ENCODE measurements at regions not wholly inside any gene's neighbourhood (a gene's known extent, or its start where the extent isn't known, plus 50 kb on each side); places are given as distances from the start of the nearest gene placed in this dataset.
A peak's percentile ranks its signal among the peaks of the same experiment; 100 is the strongest.

DNA sequence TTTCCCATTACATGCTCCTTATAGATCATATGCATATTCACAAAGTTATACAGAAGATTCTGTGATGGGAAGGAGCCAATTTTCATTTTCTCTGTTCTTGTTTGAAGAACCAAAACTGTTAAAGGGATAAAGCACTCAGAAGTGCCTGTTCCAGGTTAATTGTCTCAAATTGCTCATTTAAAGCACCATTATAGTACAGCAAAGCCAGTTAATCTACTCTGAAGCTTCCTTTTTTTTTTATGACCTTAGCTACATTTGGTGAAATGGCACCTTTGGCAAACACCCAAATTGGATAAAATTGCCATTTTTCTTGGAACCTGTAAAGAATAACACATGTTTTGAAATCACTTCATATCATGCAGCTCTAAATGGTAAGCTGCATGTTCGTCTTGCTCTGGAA lies 1092.3 kb downstream of the BCL11A start:
- H3K4me1 ChIP-seq (ENCODE audit: control insufficient read depth, low read depth, low read length): no peaks in the 10 kb centered on the region
- H2BK120ac ChIP-seq (ENCODE audit: low read depth, low read length): no peak overlapping the region
- H3K27ac ChIP-seq (ENCODE audit: low read depth, low read length): no peak overlapping the region
- H3K4me3 ChIP-seq (ENCODE audit: low read length): no peak overlapping the region
- no peaks in the 10 kb centered on the region for H3K79me1 ChIP-seq (ENCODE audit: low read length)
- no peaks in the 10 kb centered on the region for H3K79me2 ChIP-seq (ENCODE audit: control insufficient read depth, insufficient read depth, low read length)
- no CpG with 5 or more reads among the region's 1 CpG for WGBS (ENCODE audit: extremely low coverage, insufficient coverage, low lambda C conversion rate)
- H3K4ac ChIP-seq (ENCODE audit: low read depth, low read length): no peak overlapping the region
- H4K5ac ChIP-seq (ENCODE audit: low read length): no peak overlapping the region
- no peak overlapping the region for H2AK5ac ChIP-seq (ENCODE audit: low read length)
- H3K4me2 ChIP-seq (ENCODE audit: low read length): no peak overlapping the region
- no peaks in the 10 kb centered on the region for H3K27me3 ChIP-seq (ENCODE audit: insufficient read depth, low read length, poor library complexity)
- no peak for DNase-seq
- no peak overlapping the region for H3K56ac ChIP-seq (ENCODE audit: low read length)
- H3K36me3 ChIP-seq (ENCODE audit: control insufficient read depth, insufficient read depth, low read length): no peaks in the 10 kb centered on the region
- H2BK15ac ChIP-seq (replicated peaks; ENCODE audit: low read depth): no peak overlapping the region
- no peak overlapping the region for H3K23ac ChIP-seq (ENCODE audit: low read length)
- no peak overlapping the region for H4K8ac ChIP-seq (ENCODE audit: low read depth, low read length)
- no peak overlapping the region for H3K18ac ChIP-seq (ENCODE audit: low read length)
- H3K9ac ChIP-seq (ENCODE audit: low read length): no peak overlapping the region
- no peak overlapping the region for H2BK5ac ChIP-seq (ENCODE audit: low read length)

DNA sequence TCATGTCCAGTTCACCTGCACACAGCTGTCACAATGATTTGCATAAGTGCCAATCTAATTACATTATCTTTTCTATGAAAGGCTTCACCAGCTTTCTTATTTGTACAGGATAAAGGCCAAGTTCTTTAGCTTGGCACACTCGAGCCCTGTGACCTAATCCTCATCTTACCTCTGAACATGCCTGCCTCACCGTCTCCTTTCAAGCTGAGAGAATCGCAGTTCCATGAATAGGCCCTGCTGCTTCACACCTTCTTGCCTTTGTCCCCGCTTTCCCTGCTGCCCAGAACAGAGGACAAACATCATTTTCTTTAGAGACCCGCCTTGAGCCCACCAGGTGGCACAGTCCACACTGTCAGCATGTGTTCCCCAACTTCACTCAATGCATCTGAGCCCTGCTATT lies 1094.7 kb downstream of the BCL11A start:
- no peak overlapping the region for H3K18ac ChIP-seq (ENCODE audit: low read length)
- no peaks in the 10 kb centered on the region for H3K27me3 ChIP-seq (ENCODE audit: insufficient read depth, low read length, poor library complexity)
- no peak overlapping the region for H3K4me3 ChIP-seq (ENCODE audit: low read length)
- no peak overlapping the region for H2BK5ac ChIP-seq (ENCODE audit: low read length)
- no peak overlapping the region for H3K56ac ChIP-seq (ENCODE audit: low read length)
- DNase-seq: peak; percentile 54
- no peak overlapping the region for H4K5ac ChIP-seq (ENCODE audit: low read length)
- no peak overlapping the region for H3K4ac ChIP-seq (ENCODE audit: low read depth, low read length)
- H3K36me3 ChIP-seq (ENCODE audit: control insufficient read depth, insufficient read depth, low read length): no peaks in the 10 kb centered on the region
- H3K79me1 ChIP-seq (ENCODE audit: low read length): no peaks in the 10 kb centered on the region
- no peaks in the 10 kb centered on the region for H3K79me2 ChIP-seq (ENCODE audit: control insufficient read depth, insufficient read depth, low read length)
- no peak overlapping the region for H3K23ac ChIP-seq (ENCODE audit: low read length)
- H3K4me1 ChIP-seq (ENCODE audit: control insufficient read depth, low read depth, low read length): no peaks in the 10 kb centered on the region
- no peak overlapping the region for H2AK5ac ChIP-seq (ENCODE audit: low read length)
- H3K4me2 ChIP-seq (ENCODE audit: low read length): no peak overlapping the region
- H2BK120ac ChIP-seq (ENCODE audit: low read depth, low read length): no peak overlapping the region
- no CpG with 5 or more reads among the region's 5 CpGs for WGBS (ENCODE audit: extremely low coverage, insufficient coverage, low lambda C conversion rate)
- no peak overlapping the region for H2BK15ac ChIP-seq (replicated peaks; ENCODE audit: low read depth)
- H4K8ac ChIP-seq (ENCODE audit: low read depth, low read length): no peak overlapping the region
- no peak overlapping the region for H3K9ac ChIP-seq (ENCODE audit: low read length)
- H3K27ac ChIP-seq (ENCODE audit: low read depth, low read length): no peak overlapping the region

DNA sequence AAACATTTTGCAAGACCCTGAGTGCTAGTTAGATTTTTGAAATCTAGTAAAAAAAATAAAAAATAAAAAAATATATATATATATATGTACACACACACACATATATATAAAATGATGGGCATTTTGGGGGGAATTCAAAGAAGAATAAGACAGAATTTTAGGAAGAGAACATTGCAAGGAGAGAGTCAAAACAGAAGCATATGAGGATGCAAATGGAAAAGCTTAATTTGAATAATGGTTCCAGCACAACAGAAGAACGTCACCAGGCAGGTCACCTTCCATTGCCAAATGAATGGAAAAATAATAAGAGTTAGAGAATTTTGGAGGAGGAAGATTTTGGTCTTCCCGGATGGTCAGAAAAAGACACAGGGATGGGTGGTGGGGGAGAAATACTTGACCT lies 1097.2 kb downstream of the BCL11A start:
- H3K27me3 ChIP-seq (ENCODE audit: insufficient read depth, low read length, poor library complexity): no peaks in the 10 kb centered on the region
- H3K4me3 ChIP-seq (ENCODE audit: low read length): no peak overlapping the region
- H4K8ac ChIP-seq (ENCODE audit: low read depth, low read length): no peak overlapping the region
- H3K36me3 ChIP-seq (ENCODE audit: control insufficient read depth, insufficient read depth, low read length): no peaks in the 10 kb centered on the region
- H2BK5ac ChIP-seq (ENCODE audit: low read length): no peak overlapping the region
- H3K4me2 ChIP-seq (ENCODE audit: low read length): no peak overlapping the region
- no peaks in the 10 kb centered on the region for H3K79me2 ChIP-seq (ENCODE audit: control insufficient read depth, insufficient read depth, low read length)
- H2BK15ac ChIP-seq (replicated peaks; ENCODE audit: low read depth): no peak overlapping the region
- no peak overlapping the region for H3K56ac ChIP-seq (ENCODE audit: low read length)
- no peak overlapping the region for H3K27ac ChIP-seq (ENCODE audit: low read depth, low read length)
- no peak overlapping the region for H2BK120ac ChIP-seq (ENCODE audit: low read depth, low read length)
- no CpG with 5 or more reads among the region's 2 CpGs for WGBS (ENCODE audit: extremely low coverage, insufficient coverage, low lambda C conversion rate)
- H3K4me1 ChIP-seq (ENCODE audit: control insufficient read depth, low read depth, low read length): no peaks in the 10 kb centered on the region
- no peak overlapping the region for H3K23ac ChIP-seq (ENCODE audit: low read length)
- no peak for DNase-seq
- H4K5ac ChIP-seq (ENCODE audit: low read length): no peak overlapping the region
- H2AK5ac ChIP-seq (ENCODE audit: low read length): no peak overlapping the region
- H3K9ac ChIP-seq (ENCODE audit: low read length): no peak overlapping the region
- H3K4ac ChIP-seq (ENCODE audit: low read depth, low read length): no peak overlapping the region
- no peaks in the 10 kb centered on the region for H3K79me1 ChIP-seq (ENCODE audit: low read length)
- H3K18ac ChIP-seq (ENCODE audit: low read length): no peak overlapping the region

DNA sequence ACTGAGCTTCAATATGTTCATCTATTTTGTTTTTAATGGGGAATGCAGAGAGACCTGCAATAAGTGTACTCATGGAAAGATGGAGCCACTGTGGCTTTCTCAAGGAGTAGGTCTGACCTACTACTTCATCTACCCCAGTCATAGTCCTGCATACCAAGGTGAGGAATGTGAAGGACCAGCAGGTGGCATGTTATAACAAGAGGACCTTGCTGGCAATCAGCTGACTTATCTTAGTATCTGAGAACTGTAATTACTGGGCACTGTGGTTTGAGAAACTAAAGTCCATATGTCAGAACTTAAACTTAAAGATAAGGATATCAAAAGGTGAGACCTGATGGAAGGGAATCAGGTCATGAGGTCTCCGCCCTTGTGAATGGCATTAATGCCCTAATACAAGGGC lies 1104.2 kb downstream of the BCL11A start:
- no peaks in the 10 kb centered on the region for H3K27me3 ChIP-seq (ENCODE audit: insufficient read depth, low read length, poor library complexity)
- H3K18ac ChIP-seq (ENCODE audit: low read length): no peak overlapping the region
- H2BK120ac ChIP-seq (ENCODE audit: low read depth, low read length): no peak overlapping the region
- no peak overlapping the region for H3K9ac ChIP-seq (ENCODE audit: low read length)
- no peaks in the 10 kb centered on the region for H3K79me1 ChIP-seq (ENCODE audit: low read length)
- no peak overlapping the region for H4K5ac ChIP-seq (ENCODE audit: low read length)
- no peak overlapping the region for H2AK5ac ChIP-seq (ENCODE audit: low read length)
- H3K4me3 ChIP-seq (ENCODE audit: low read length): no peak overlapping the region
- no peaks in the 10 kb centered on the region for H3K4me1 ChIP-seq (ENCODE audit: control insufficient read depth, low read depth, low read length)
- no peak overlapping the region for H4K8ac ChIP-seq (ENCODE audit: low read depth, low read length)
- no peaks in the 10 kb centered on the region for H3K36me3 ChIP-seq (ENCODE audit: control insufficient read depth, insufficient read depth, low read length)
- no peak overlapping the region for H3K4me2 ChIP-seq (ENCODE audit: low read length)
- H3K56ac ChIP-seq (ENCODE audit: low read length): no peak overlapping the region
- no peak overlapping the region for H2BK5ac ChIP-seq (ENCODE audit: low read length)
- no peak overlapping the region for H3K23ac ChIP-seq (ENCODE audit: low read length)
- H2BK15ac ChIP-seq (replicated peaks; ENCODE audit: low read depth): no peak overlapping the region
- peak; percentile 85 for DNase-seq
- WGBS (ENCODE audit: extremely low coverage, insufficient coverage, low lambda C conversion rate): no CpG with 5 or more reads among the region's 1 CpG
- H3K79me2 ChIP-seq (ENCODE audit: control insufficient read depth, insufficient read depth, low read length): no peaks in the 10 kb centered on the region
- no peak overlapping the region for H3K27ac ChIP-seq (ENCODE audit: low read depth, low read length)
- H3K4ac ChIP-seq (ENCODE audit: low read depth, low read length): no peak overlapping the region

DNA sequence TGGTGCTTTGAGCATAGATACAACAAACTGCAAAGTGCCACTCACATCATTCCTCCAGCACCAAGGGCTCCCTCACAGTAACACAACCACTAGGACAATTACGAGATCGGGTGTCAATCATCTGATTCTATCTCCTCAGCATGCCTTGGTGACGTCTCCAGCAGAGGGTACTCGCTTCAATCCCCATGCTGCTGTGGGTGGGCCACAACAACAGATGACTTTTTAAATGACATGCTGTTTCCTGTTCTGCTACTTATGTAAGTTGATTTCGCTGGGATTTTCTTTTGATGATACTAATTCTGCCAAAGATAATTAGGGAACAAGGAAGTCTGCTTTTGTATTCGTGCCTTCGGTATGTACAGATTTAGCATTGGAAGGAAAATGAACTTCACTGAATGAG lies 1113.0 kb downstream of the BCL11A start:
- no peaks in the 10 kb centered on the region for H3K79me2 ChIP-seq (ENCODE audit: control insufficient read depth, insufficient read depth, low read length)
- H2AK5ac ChIP-seq (ENCODE audit: low read length): no peak overlapping the region
- no peak overlapping the region for H3K4me3 ChIP-seq (ENCODE audit: low read length)
- WGBS (ENCODE audit: extremely low coverage, insufficient coverage, low lambda C conversion rate): no CpG with 5 or more reads among the region's 7 CpGs
- H2BK5ac ChIP-seq (ENCODE audit: low read length): no peak overlapping the region
- peak; percentile 12 for DNase-seq
- H3K36me3 ChIP-seq (ENCODE audit: control insufficient read depth, insufficient read depth, low read length): no peaks in the 10 kb centered on the region
- no peak overlapping the region for H2BK15ac ChIP-seq (replicated peaks; ENCODE audit: low read depth)
- no peaks in the 10 kb centered on the region for H3K27me3 ChIP-seq (ENCODE audit: insufficient read depth, low read length, poor library complexity)
- no peaks in the 10 kb centered on the region for H3K79me1 ChIP-seq (ENCODE audit: low read length)
- no peaks in the 10 kb centered on the region for H3K4me1 ChIP-seq (ENCODE audit: control insufficient read depth, low read depth, low read length)
- no peak overlapping the region for H3K27ac ChIP-seq (ENCODE audit: low read depth, low read length)
- no peak overlapping the region for H3K4me2 ChIP-seq (ENCODE audit: low read length)
- no peak overlapping the region for H3K9ac ChIP-seq (ENCODE audit: low read length)
- H3K18ac ChIP-seq (ENCODE audit: low read length): no peak overlapping the region
- H4K5ac ChIP-seq (ENCODE audit: low read length): no peak overlapping the region
- H3K23ac ChIP-seq (ENCODE audit: low read length): no peak overlapping the region
- H3K56ac ChIP-seq (ENCODE audit: low read length): no peak overlapping the region
- H2BK120ac ChIP-seq (ENCODE audit: low read depth, low read length): no peak overlapping the region
- no peak overlapping the region for H4K8ac ChIP-seq (ENCODE audit: low read depth, low read length)
- no peak overlapping the region for H3K4ac ChIP-seq (ENCODE audit: low read depth, low read length)

DNA sequence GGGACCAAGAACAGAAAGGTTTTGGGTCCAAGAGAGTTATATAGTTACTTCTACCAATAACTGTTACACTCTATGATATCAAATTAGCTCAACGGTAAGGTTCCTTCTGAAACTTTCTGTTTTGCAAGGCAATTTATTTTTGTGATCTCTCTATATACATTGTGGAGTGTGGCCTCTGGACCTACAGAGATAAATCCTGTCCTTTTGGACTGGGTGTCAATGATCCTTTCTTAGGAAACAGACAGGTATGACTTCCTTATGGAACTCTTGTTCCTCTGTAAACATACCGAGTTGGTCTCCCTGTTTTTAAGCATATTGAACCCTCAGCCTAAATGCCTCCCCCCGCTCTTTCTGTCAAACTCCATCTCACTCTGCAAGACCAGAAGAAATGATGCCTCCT lies 1117.8 kb downstream of the BCL11A start:
- no peak overlapping the region for H2BK15ac ChIP-seq (replicated peaks; ENCODE audit: low read depth)
- H3K18ac ChIP-seq (ENCODE audit: low read length): no peak overlapping the region
- no peaks in the 10 kb centered on the region for H3K79me2 ChIP-seq (ENCODE audit: control insufficient read depth, insufficient read depth, low read length)
- H2AK5ac ChIP-seq (ENCODE audit: low read length): no peak overlapping the region
- no peaks in the 10 kb centered on the region for H3K4me1 ChIP-seq (ENCODE audit: control insufficient read depth, low read depth, low read length)
- H3K56ac ChIP-seq (ENCODE audit: low read length): no peak overlapping the region
- H3K4me3 ChIP-seq (ENCODE audit: low read length): no peak overlapping the region
- H3K4me2 ChIP-seq (ENCODE audit: low read length): no peak overlapping the region
- no peak overlapping the region for H3K23ac ChIP-seq (ENCODE audit: low read length)
- H2BK5ac ChIP-seq (ENCODE audit: low read length): no peak overlapping the region
- no peak for DNase-seq
- H3K27ac ChIP-seq (ENCODE audit: low read depth, low read length): no peak overlapping the region
- no peaks in the 10 kb centered on the region for H3K36me3 ChIP-seq (ENCODE audit: control insufficient read depth, insufficient read depth, low read length)
- no peak overlapping the region for H3K9ac ChIP-seq (ENCODE audit: low read length)
- H3K27me3 ChIP-seq (ENCODE audit: insufficient read depth, low read length, poor library complexity): no peaks in the 10 kb centered on the region
- no peak overlapping the region for H4K8ac ChIP-seq (ENCODE audit: low read depth, low read length)
- no CpG with 5 or more reads among the region's 3 CpGs for WGBS (ENCODE audit: extremely low coverage, insufficient coverage, low lambda C conversion rate)
- H2BK120ac ChIP-seq (ENCODE audit: low read depth, low read length): no peak overlapping the region
- H3K79me1 ChIP-seq (ENCODE audit: low read length): no peaks in the 10 kb centered on the region
- H3K4ac ChIP-seq (ENCODE audit: low read depth, low read length): no peak overlapping the region
- no peak overlapping the region for H4K5ac ChIP-seq (ENCODE audit: low read length)

Measured in mesendoderm (in vitro differentiated cells).